Keratinocyte (primary cell): ENCODE measurements at regions not wholly inside any gene's neighbourhood (a gene's known extent, or its start where the extent isn't known, plus 50 kb on each side); places are given as distances from the start of the nearest gene placed in this dataset.

Source experiments
- DNase-seq: peaks from one replicate; pipeline ENCODE4 v3.0.0-alpha.2; 2011; ENCODE audit warnings: low read depth, missing footprints, low spot score
- FAIRE-seq: peaks from 2 replicates; lab custom pipeline; 2011; peaks lifted over from hg19 to GRCh38; lab: Jason Lieb, UNC
- H2AFZ ChIP-seq: 2 replicates; pipeline ENCODE4 v1.6.0; 2012; ENCODE audit warnings: low read length, control low read depth, inconsistent platforms; ENCODE audit not compliant: control insufficient read depth
- H3K27ac ChIP-seq: 2 replicates; pipeline ENCODE4 v1.5.1; 2011; ENCODE audit warnings: low read length; ENCODE audit not compliant: control insufficient read depth, insufficient read depth
- H3K27me3 ChIP-seq: 3 replicates; pipeline ENCODE4 v1.6.0; 2011; ENCODE audit warnings: low read length; ENCODE audit not compliant: control insufficient read depth, insufficient read depth; ENCODE audit errors: extremely low read depth
- H3K36me3 ChIP-seq, 2 experiments: 2 replicates in 1 of 2; 3 replicates in 1 of 2; pipeline ENCODE4 v1.5.1; 2011; ENCODE audit warnings: low read length in 2 of 2, mild to moderate bottlenecking in 1 of 2; ENCODE audit not compliant: control insufficient read depth in 2 of 2, insufficient read depth in 2 of 2; ENCODE audit errors: extremely low read depth in 1 of 2
- H3K4me1 ChIP-seq: 3 replicates; pipeline ENCODE4 v1.5.1; 2011; ENCODE audit warnings: low read length; ENCODE audit not compliant: control insufficient read depth, insufficient read depth; ENCODE audit errors: extremely low read depth
- H3K4me2 ChIP-seq: 3 replicates; pipeline ENCODE4 v1.6.0; 2011; ENCODE audit warnings: low read depth, low read length; ENCODE audit not compliant: control insufficient read depth, insufficient read depth; ENCODE audit errors: extremely low read depth
- H3K4me3 ChIP-seq, 3 experiments: fragments of 200-600 bp in 1 of 3; sonication (generic) in 1 of 3; 2 replicates in 2 of 3; 3 replicates in 1 of 3; pipeline ENCODE4 v1.5.1; 2011 to 2016; ENCODE audit warnings: low read length in 3 of 3, mild to moderate bottlenecking in 3 of 3, control low read depth in 2 of 3, inconsistent platforms in 1 of 3, low read depth in 1 of 3, mixed read lengths in 1 of 3, mixed run types in 1 of 3, moderate library complexity in 1 of 3; ENCODE audit not compliant: control insufficient read depth in 2 of 3, insufficient read depth in 2 of 3; ENCODE audit errors: extremely low read depth in 1 of 3
- H3K79me2 ChIP-seq: 2 replicates; pipeline ENCODE4 v1.6.0; 2012; ENCODE audit warnings: low read length; ENCODE audit not compliant: control insufficient read depth, insufficient read depth
- H3K9ac ChIP-seq: 3 replicates; pipeline ENCODE4 v1.6.0; 2011; ENCODE audit warnings: low read length; ENCODE audit not compliant: control insufficient read depth, insufficient read depth; ENCODE audit errors: extremely low read depth
- H3K9me1 ChIP-seq: 3 replicates; pipeline ENCODE4 v1.6.0; 2011; ENCODE audit warnings: low read length; ENCODE audit not compliant: control insufficient read depth, insufficient read depth; ENCODE audit errors: extremely low read depth
- H3K9me3 ChIP-seq: 2 replicates; pipeline ENCODE4 v1.5.1; 2012; ENCODE audit warnings: low read depth, low read length; ENCODE audit not compliant: control insufficient read depth
- H4K20me1 ChIP-seq: 3 replicates; pipeline ENCODE4 v1.6.0; 2011; ENCODE audit warnings: low read length; ENCODE audit not compliant: control insufficient read depth, insufficient read depth; ENCODE audit errors: extremely low read depth
- EZH2 ChIP-seq: IDR thresholded peaks from one replicate; pipeline ENCODE4 v1.6.1; 2012; ENCODE audit warnings: inconsistent platforms, mild to moderate bottlenecking, low read length, moderate library complexity
- dilution Hi-C: fragments of 300-500 bp; cut with MboI; formaldehyde crosslinking; loops from one replicate; pipeline ENCODE4 v1.7.0; 2020; ENCODE audit warnings: low sequenced_read_pairs; ENCODE audit not compliant: extremely low pct_ligation_motif_present
- TF ChIP-seq, protein P1 (sequence below), 3 experiments: IDR thresholded peaks in 1 of 3; conservative IDR thresholded peaks in 1 of 3; optimal IDR thresholded peaks in 1 of 3; 2 replicates in 2 of 3; 3 replicates in 1 of 3; pipeline versions ENCODE3 to v1.5.1; 2011; ENCODE audit warnings: low read length in 3 of 3, mild to moderate bottlenecking in 3 of 3, moderate library complexity in 2 of 3, control low read depth in 1 of 3, inconsistent platforms in 1 of 3; ENCODE audit not compliant: insufficient read depth in 2 of 3; ENCODE audit errors: extremely low read depth in 1 of 3

DNA sequence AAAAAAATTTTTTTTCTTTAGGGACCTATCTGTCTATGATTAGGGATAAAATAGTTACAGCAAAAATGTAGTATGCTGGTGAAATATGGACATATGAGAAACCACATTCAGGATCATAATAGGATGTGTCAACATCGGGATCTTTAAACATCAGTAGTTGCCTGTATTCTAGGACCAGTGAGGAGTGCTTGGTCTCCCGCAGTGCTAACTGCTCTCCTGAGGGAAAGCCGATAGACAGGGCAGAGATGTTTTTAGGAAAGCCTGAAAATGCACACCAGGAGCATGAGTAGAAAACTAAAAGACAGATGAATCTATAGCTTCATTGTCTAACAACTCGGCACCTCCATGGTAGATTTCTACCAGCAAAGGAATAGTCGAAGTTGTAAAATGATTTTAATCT is 178.1 kb upstream of the SMIM31 start:
- no peak for FAIRE-seq
- Histone ChIP-seq H3K4me3 (no peak overlapping the region), H3K9me1 (no peaks in the 10 kb centered on the region), H2AFZ (no peak overlapping the region), H4K20me1 (no peaks in the 10 kb centered on the region), H3K4me2 (no peak overlapping the region), H3K9ac (no peak overlapping the region), H3K9me3 (no peaks in the 10 kb centered on the region), H3K4me1 (peaks cover 22% of the 10 kb centered on the region), H3K27ac (no peak overlapping the region), H3K36me3 (no peaks in the 10 kb centered on the region), H3K79me2 (no peaks in the 10 kb centered on the region), H3K27me3 (no peaks in the 10 kb centered on the region)
- dilution Hi-C loops: no loop called here
- no peak for DNase-seq
- TF ChIP-seq EZH2: no peak
- TF ChIP-seq, protein P1, sequence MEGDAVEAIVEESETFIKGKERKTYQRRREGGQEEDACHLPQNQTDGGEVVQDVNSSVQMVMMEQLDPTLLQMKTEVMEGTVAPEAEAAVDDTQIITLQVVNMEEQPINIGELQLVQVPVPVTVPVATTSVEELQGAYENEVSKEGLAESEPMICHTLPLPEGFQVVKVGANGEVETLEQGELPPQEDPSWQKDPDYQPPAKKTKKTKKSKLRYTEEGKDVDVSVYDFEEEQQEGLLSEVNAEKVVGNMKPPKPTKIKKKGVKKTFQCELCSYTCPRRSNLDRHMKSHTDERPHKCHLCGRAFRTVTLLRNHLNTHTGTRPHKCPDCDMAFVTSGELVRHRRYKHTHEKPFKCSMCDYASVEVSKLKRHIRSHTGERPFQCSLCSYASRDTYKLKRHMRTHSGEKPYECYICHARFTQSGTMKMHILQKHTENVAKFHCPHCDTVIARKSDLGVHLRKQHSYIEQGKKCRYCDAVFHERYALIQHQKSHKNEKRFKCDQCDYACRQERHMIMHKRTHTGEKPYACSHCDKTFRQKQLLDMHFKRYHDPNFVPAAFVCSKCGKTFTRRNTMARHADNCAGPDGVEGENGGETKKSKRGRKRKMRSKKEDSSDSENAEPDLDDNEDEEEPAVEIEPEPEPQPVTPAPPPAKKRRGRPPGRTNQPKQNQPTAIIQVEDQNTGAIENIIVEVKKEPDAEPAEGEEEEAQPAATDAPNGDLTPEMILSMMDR (optimal IDR thresholded peaks at IDR 0.05 in 1 of 3, IDR thresholded peaks at IDR 0.05 in 1 of 3, conservative IDR thresholded peaks at IDR 0.05 in 1 of 3; ENCODE audit: extremely low read depth in 1 of 3, insufficient read depth in 2 of 3, low read length in 3 of 3): no peak

DNA sequence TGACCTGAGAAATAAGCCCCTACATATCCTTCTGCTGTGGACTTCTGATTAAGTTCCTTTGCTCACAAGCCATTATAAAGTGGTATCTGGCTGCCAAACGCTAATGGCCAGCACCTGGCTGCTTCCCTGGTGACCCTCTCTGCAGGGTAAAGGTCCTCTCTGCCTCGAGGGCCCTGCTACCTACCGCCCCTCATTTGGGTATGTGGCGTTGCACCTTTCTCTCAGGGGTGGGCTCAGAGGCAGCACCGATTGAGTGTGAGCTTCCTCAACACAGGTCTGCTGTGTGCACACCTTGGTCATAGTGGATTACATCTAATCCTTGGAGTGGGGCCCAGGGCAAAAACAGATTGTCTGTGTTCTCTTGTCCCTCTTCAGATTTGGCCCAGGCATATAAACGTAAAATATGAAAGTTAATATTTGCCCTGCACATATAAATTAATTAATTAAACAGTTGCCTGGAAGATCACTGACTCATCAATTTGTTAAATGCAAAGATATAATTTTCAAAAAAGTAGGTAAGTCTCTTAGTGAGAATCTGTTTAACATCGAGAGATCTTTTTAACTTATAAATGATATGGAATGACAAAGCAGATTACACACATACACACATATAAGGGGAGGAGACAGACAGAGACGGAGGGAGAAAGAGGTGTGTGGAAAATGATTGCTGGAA is 174.5 kb upstream of the SMIM31 start:
- no peak for FAIRE-seq
- dilution Hi-C loops: no loop called here

More for the DNA sequence above, 174.5 kb upstream of the SMIM31 start:
- Histone ChIP-seq H3K27me3 (no peaks in the 10 kb centered on the region), H2AFZ (no peak overlapping the region), H3K36me3 (no peaks in the 10 kb centered on the region), H3K9me1 (no peaks in the 10 kb centered on the region), H3K9me3 (no peaks in the 10 kb centered on the region), H3K4me2 (no peak overlapping the region), H3K27ac (no peak overlapping the region), H3K4me3 (no peak overlapping the region), H3K4me1 (no peaks in the 10 kb centered on the region), H3K79me2 (no peaks in the 10 kb centered on the region), H3K9ac (no peak overlapping the region), H4K20me1 (no peaks in the 10 kb centered on the region)
- DNase-seq: no peak
- TF ChIP-seq, protein P1 (optimal IDR thresholded peaks at IDR 0.05 in 1 of 3, IDR thresholded peaks at IDR 0.05 in 1 of 3, conservative IDR thresholded peaks at IDR 0.05 in 1 of 3; ENCODE audit: extremely low read depth in 1 of 3, insufficient read depth in 2 of 3, low read length in 3 of 3): no peak
- no peak for TF ChIP-seq EZH2
